Testis (tissue), 2 donors: ENCODE measurements at regions not wholly inside any gene's neighbourhood (a gene's known extent, or its start where the extent isn't known, plus 50 kb on each side); places are given as distances from the start of the nearest gene placed in this dataset.

Source experiments
- CTCF ChIP-seq, 3 experiments: fragments of 450-650 bp in 2 of 3; fragments of 200-600 bp in 1 of 3; sonication (generic) in 1 of 3; IDR thresholded peaks; one replicate each; pipeline ENCODE4 v1.5.1; 2016 to 2019; ENCODE audit warnings: antibody characterized with exemption in 3 of 3, mild to moderate bottlenecking in 2 of 3, moderate library complexity in 1 of 3
- POLR2A ChIP-seq: fragments of 450-650 bp; IDR thresholded peaks from one replicate; pipeline ENCODE4 v1.6.1; 2017; ENCODE audit warnings: antibody characterized with exemption, mild to moderate bottlenecking, moderate library complexity

- no peak for TF ChIP-seq CTCF (IDR thresholded peaks at IDR 0.05)
- no peak for TF ChIP-seq POLR2A
Observed at GRCh38 chr2:106294182-106294581, 100.1 kb upstream of the UXS1 start.
